Uterus (tissue), 2 donors: ENCODE measurements at regions not wholly inside any gene's neighbourhood (a gene's known extent, or its start where the extent isn't known, plus 50 kb on each side); places are given as distances from the start of the nearest gene placed in this dataset.

Source experiments
- POLR2A ChIP-seq, 2 donors: fragments of 450-650 bp; IDR thresholded peaks; one replicate each; pipeline ENCODE4 v1.6.1; 2016; ENCODE audit warnings: antibody characterized with exemption in 2 of 2, mild to moderate bottlenecking in 1 of 2, moderate library complexity in 1 of 2
- TF ChIP-seq, protein P1 (sequence below), 4 experiments: fragments of 200-600 bp in 2 of 4; fragments of 450-650 bp in 2 of 4; sonication (generic) in 2 of 4; IDR thresholded peaks; one replicate each; pipeline ENCODE4 v1.5.1; 2016 to 2019; ENCODE audit warnings: antibody characterized with exemption in 4 of 4, mild to moderate bottlenecking in 2 of 4, moderate library complexity in 1 of 4

DNA sequence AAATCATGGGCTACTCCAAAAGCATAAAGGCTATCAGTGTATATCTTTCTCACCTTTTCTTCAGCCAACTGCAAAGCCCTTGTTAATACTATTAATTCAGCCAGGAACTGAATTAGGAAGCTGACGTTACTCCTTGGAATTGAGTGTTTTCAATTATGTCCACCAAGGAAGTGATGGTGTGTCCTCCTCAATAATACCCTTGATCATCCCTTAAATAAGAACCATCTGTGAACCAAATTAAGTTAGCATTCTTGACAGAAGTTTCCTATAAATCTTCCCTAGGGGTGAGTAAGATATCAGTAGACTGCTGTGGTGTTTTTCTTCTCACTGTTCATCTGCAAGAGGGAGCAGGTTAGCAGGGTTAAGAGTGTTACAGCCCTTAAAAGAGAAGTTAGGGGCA, 252.3 kb upstream of the AVPR1A start:
- TF ChIP-seq, protein P1, sequence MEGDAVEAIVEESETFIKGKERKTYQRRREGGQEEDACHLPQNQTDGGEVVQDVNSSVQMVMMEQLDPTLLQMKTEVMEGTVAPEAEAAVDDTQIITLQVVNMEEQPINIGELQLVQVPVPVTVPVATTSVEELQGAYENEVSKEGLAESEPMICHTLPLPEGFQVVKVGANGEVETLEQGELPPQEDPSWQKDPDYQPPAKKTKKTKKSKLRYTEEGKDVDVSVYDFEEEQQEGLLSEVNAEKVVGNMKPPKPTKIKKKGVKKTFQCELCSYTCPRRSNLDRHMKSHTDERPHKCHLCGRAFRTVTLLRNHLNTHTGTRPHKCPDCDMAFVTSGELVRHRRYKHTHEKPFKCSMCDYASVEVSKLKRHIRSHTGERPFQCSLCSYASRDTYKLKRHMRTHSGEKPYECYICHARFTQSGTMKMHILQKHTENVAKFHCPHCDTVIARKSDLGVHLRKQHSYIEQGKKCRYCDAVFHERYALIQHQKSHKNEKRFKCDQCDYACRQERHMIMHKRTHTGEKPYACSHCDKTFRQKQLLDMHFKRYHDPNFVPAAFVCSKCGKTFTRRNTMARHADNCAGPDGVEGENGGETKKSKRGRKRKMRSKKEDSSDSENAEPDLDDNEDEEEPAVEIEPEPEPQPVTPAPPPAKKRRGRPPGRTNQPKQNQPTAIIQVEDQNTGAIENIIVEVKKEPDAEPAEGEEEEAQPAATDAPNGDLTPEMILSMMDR (IDR thresholded peaks at IDR 0.05): no peak
- no peak for TF ChIP-seq POLR2A (IDR thresholded peaks at IDR 0.05)
